Jurkat, Clone E6-1 (cell line): ENCODE measurements at regions not wholly inside any gene's neighbourhood (a gene's known extent, or its start where the extent isn't known, plus 50 kb on each side); places are given as distances from the start of the nearest gene placed in this dataset.

Experiments
- DNase-seq: peaks from one replicate; pipeline ENCODE4 v3.0.0-alpha.2; 2011; ENCODE audit warnings: low read depth, low spot score
- H3K4me3 ChIP-seq: 2 replicates; pipeline ENCODE4 v1.5.1; 2011; ENCODE audit warnings: mild to moderate bottlenecking, low read length, control low read depth, moderate library complexity

DNA sequence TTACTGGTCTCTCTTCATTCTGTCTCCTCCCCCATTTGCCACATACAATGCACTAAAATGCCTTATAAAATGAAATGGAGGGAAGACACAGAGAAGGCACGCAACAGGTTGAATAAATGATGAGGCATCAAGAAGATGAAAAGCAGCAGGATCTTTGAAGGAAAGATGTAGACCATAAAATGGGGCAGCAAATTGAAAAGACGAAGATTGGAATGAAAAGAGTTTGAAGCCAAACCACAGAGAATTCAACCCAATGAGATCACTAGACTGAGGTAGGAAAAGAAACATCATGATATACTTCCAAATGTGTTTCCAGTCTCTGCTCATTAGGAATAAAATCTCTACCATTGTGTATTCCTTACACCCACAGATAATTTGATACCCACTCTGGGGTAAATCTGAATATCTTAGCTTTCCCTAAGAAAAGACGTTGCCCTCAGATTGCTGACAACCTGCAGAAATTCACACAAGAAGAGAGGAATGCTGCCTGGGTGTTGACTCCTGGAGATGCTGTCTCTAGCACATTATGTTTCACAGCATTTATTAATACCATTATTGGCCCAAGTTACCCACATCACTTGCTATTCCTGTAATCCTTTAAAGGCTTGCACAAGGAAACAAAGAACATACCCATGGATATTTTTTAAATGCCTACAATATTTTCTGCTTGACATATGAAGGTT is 230.9 kb downstream of the LTN1 start:
- no peak overlapping the region for H3K4me3 ChIP-seq
- no peak for DNase-seq

DNA sequence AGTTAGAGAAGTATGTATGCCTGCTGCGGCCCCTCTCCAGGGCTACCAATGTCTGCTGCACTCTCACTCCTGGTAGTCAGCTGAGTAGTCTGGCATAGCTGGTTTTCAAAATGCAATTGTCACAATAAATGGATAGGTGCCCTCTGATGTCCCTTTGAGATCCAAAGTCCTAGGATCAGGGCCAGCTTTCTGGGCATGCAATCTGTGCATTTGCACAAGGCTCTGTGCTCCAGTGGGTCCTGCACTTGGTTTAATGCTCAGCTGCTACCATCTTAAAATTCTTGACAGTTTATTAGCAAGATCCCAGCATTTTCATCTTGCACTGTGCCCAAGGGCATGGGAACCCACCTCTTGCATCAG is 233.8 kb downstream of the LTN1 start:
- no peak for DNase-seq
- H3K4me3 ChIP-seq: no peak overlapping the region

DNA sequence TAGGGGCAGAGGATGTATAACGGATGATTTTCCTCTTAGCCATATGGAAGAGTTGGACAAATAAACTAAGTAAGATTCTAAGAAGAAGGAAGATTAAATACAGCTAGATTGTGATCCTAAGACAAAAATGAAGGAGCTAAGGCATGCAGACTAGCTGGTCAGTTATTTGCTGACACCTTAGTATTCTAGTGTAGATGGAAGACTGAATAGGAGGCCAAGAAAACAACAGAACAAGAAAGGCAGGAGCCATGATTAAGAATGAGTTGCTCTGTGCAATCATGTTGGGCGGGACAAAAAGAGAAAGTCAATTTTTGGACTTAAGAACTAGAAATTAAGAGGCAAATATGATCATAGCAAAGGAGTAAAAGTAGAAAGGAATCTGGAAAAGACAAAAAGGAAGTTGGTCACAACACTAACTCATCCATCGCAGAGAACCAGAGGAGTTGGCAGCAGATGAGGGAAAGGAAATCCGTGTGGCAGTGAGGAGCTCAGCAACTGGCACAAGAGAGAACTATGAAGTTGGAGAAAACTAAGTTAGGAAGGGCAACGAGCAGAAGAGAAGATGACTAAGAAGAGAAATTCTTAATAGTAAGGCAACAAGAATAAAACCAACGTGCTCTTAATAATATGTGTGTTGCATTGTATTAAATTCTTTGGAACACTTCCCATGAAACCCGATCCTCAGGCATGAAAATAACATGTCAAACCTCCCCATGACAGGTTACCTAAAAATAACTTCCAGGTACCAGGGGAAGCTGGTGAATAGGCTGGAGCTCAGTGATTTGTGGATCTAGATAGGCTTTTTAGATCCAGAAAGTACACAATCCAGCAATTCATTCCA is 234.4 kb downstream of the LTN1 start:
- no peak overlapping the region for H3K4me3 ChIP-seq
- DNase-seq: no peak

DNA sequence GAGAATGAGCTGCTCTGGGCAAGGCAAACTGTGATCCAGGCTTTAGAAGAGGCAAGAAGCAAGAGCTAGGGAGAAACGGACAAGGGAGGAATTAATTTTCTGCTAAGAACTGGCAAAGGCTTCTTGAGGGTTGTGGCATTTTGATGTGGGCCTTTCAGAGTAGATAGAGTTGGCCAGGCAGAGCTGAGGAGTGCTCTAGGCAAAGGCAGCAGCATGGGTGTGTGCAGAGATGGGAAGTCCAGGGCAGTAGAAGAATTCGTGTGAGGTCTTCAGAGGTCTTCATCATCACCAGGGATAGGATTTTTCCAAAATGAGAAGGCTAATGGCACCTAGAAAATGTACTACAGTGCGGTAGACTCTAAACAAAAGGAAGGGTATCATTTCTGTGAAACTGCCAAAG is 237.8 kb downstream of the LTN1 start:
- no peak for DNase-seq
- H3K4me3 ChIP-seq: no peak overlapping the region

DNA sequence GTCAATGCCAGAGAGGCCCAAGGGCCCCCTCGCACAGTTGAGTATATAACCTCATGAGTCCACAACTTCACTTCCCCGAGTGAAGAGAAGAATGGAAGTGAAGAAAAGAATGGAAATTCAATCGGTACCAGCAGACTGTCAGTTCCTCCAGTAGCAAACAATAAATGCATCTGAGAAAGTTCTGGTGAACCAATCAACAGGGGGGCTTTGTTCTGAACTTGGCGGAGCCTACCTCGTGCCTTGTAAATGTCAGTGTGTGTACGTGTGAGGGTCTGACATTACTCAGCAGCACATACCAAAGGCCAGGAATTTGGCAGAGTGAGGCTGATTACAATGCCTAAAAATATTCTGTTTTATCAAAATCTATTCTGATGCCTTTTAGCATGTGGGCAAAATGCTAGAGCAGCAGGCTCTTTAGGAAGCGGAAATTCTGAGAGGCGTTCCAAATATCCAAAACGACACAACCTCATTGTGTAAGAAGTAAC is 238.5 kb downstream of the LTN1 start:
- H3K4me3 ChIP-seq: no peak overlapping the region
- DNase-seq: no peak

DNA sequence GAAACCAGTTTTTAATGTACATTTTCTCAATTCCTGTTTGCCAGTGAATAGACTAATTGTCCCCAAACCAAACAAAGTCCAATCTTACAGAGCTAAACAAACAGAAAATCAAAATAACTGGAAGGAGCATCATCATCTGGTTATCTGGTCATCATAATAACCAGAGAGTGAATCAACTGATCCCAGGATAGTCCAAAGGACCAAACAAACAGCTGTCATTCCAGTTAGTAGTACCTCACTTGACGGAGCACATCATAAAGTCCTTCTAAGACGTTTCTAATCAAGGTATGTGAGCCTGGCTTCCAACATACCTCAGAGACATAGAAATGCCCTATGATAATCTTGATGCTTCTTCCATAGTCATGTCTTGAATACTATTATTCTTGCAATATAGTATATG is 240.5 kb downstream of the LTN1 start:
- no peak overlapping the region for H3K4me3 ChIP-seq
- no peak for DNase-seq

DNA sequence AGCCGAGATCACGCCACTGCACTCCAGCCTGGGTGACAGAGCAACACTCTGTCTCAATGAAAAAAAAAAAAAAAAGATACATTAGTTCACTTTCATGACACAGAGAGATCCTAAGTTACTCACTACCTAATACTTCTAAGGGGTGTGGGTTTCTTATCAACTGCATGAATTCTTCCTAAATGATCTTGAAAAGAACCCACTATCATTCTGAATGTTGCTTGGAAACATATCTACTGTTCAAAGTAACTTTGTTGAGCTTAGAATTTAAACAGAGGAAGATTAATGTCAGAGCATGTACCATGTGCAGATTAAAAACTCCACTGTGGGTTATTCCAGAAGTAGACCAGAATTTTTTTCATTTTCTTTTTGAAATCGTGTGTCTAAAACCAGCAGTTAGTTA is 241.5 kb downstream of the LTN1 start:
- no peak overlapping the region for H3K4me3 ChIP-seq
- DNase-seq: no peak

DNA sequence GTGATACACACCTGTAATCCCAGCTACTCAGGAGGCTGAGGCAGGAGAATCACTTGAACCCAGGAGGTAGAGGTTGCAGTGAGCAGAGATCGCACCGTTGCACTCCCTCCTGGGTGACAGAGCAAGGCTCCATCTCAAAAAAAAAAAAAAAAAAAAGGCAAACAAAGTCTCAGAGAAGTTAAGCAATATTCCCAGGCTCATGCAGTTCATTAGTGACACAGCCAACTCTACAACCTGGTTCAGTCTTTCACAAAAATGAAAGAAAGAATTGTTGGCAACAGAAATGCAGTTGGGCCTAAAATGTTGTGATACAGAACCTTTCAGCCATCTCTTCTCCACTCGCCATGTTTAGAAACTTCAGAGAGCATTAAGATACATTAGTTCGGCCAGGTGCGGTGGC is 242.1 kb downstream of the LTN1 start:
- DNase-seq: no peak
- no peak overlapping the region for H3K4me3 ChIP-seq

DNA sequence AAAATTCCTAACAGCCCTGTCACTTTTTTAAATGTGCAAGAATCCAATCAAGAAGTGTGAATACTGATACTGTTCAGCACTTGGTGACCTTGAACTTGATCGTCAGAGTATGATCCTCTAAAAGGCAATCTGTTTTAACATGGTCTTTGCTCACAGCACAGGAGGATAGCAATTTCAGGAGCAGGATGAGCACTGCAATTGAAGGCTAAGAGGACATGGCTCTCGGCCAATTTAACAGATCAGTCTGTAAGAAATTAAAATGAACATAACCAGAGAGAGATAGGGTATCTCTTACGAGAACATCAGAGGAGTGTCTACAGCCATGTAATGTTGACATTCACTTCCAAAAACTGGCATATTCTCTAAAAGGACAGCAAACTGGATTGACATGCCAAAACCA is 243.1 kb downstream of the LTN1 start:
- H3K4me3 ChIP-seq: no peak overlapping the region
- no peak for DNase-seq

DNA sequence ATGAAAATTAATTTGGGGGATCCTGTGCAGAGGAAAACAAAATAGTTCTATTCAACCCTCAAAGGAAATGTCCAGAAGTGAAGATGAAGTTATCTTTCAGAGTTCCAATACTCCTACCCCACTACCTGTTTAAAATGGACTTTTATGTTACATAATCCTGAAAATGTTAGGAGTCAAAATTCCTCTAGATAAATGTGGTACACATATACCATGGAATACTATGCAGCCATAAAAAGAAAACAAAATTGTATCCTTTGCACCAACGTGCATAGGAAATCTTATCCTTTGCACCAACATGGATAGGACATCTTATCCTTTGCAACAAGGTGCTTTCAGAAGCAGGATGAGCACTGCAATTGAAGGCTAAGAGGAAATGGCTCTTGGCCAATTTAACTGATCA is 245.2 kb downstream of the LTN1 start:
- DNase-seq: no peak
- H3K4me3 ChIP-seq: no peak overlapping the region

DNA sequence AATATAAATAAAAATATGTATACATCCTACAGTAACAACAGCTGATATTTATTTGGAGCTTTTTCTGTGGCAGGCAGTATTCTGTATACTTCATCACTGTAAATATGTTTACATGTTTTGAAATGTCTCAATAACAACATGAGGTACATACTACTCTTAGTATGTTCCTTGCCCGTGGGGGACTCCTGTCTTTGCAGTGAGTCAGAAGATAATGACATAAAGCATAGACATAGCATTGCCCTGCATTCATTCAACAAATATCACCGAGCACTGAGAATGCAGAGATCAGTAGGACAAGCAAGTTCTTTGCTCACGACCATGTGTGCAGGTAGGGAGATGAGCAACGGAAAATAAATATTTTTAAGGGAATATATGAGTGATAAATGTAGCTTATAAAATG is 246.5 kb downstream of the LTN1 start:
- H3K4me3 ChIP-seq: no peak overlapping the region
- DNase-seq: no peak

DNA sequence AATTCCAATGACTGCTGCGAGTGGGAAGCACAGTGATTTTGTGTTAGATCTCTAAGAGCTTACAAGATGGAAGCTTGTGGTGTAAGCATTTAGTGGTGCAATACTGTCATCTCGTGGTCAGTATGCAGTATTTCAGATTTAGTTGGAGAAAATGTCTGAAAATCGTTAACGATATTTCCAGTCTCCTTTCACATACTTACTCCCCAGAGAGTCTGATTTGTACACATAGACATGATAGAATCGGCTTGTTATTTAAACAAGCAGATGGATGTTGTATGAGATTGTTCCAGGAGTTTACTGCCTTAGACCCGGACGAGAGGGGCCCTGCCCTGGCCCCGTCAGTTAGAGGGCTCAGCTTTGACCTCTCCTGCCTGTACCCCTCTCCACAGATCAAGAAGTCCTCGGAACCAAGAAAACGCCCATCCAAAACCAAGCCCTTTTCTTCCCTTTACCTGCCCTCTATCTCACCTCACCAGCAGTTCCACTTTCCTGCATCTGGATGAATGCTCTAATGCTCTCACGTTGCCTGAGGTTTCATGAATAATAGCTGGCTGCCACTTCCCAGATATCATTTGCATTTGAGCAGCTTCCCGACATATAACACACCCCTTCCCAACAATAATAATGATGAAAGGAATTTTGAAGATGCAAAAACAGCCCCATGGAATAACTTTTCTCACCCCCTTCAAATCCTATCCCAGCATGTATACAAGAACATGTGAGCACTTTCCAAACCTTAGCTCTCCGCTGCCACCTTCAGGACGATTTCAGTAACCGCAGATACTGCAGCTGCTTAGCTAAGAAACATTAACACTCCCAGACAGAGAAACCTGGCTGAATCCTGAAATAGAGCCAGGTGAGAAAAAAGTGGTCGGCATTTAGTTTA is 247.3 kb downstream of the LTN1 start:
- H3K4me3 ChIP-seq: peak overlapping the region; percentile 34
- peak; percentile 83 for DNase-seq

DNA sequence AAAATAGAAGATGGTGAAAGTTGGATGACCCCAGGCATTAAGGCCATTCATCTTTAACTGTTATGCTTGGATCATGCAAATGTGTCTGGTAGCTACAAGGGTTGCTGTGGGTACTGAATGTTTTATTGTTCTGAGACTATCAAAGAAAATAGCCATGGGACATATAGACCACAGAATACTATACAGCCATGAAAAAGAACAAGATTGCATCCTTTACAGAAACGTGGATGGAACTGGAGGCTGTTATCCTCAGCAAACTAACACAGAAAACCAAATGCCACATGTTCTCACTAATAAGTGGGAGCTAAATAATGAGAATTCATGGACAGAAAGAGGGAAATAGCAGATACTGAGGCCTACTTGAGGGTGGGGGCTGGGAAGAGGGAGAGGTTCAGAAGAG is 249.0 kb downstream of the LTN1 start:
- no peak for DNase-seq
- H3K4me3 ChIP-seq: no peak overlapping the region

DNA sequence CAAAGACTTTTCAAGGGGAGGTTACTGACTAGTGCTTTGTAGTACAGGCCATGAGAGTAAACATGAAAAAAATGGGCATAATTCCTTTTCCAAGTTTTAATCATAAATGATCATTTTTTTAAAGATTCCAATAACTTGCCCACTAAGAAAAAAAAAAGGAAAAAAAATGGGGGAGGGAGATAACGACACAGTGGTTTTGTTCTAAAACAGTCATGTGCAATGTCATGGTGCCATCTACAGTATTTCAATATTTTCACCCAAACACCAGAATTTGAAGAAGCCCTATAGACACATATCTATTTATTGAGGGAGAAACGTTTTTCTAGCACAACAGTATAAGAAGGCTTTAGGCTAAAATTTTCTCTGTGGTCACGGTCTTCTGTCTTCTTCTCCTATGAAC is 250.2 kb downstream of the LTN1 start:
- H3K4me3 ChIP-seq: no peak overlapping the region
- no peak for DNase-seq

DNA sequence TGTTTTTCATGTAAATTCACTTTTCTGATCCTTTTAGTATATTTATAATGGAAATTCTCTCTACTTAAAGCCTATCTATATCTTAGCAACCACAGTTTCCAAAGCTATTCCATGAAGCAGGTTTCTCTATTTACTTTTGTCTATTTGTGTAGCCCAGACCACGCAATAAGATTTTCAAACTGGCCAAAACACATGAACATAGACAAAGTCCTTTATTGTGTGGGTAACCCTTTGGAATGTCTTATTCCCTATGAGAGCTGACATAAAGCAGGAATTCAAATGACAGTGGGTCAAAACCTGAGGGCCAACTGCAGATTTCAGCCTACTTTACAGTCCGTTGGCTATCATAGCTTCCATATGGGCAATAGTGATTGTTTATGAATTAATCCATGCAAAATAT is 252.6 kb downstream of the LTN1 start:
- DNase-seq: no peak
- H3K4me3 ChIP-seq: no peak overlapping the region

DNA sequence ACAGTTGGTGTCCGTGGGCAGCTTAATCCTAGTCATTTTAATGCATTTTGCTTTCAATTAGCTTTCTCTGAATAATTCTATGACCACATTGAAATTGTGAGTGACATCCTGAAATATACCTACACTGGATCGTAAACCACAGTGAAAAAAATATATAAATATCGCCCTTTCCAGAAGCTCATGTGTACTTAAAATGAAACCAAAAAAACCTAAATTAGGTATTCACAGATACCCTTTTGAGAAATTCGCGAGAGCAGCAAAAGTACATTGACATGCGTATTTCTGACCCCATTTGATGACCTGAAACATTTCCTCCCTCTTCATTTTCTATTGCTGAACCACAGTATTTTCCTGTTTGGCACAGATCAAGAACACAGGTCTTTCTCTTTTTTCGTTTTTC is 253.8 kb downstream of the LTN1 start:
- H3K4me3 ChIP-seq: no peak overlapping the region
- DNase-seq: no peak

DNA sequence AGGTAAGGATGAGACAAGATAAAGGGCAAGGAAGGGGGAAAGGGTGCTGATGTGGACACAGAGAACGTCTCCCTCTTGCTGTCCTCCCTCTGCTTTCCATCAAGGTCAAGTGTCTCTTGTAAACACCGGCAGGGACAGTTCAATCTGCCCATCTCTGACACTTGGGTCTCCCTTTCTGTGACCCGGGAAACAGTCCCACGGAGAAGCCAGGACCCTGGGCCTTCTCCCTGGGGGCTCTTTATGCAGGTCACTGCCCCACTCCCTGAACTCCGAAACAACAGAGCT is 254.3 kb downstream of the LTN1 start:
- H3K4me3 ChIP-seq: no peak overlapping the region
- no peak for DNase-seq

DNA sequence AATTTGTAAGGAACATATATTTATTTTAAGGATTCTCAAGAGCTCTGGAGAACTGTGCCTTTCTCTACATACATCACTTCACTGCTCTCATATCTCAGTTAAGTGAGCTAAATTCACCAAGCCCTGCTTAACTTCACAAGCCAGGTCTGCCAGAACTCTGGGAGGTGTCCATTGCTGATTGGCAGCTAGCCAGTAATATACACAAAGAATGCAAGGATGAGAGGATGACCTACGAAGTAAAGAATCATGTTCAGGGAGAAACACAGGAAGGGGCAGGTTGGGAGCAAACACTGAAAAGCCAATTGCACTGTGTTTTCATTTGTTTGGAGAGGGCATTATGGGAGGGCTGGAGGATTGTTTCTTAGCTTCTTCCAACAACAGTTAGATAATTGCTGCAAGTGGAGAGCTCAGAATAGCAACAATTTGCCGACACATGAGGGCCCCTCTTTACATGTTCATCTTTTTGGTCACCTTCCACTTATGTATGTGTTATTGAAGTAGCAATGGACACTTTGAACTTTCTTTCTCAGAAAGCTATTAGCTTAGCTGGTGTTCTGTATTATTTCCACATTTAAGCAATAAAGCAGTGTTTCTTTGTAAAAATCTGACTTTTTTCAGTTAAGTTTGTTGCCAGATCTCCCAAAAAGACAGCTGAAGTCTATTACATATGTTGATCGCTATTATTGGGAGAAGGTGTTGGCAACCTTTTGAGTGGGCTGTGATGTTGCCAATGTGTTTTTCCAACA is 254.8 kb downstream of the LTN1 start:
- DNase-seq: no peak
- H3K4me3 ChIP-seq: no peak overlapping the region

DNA sequence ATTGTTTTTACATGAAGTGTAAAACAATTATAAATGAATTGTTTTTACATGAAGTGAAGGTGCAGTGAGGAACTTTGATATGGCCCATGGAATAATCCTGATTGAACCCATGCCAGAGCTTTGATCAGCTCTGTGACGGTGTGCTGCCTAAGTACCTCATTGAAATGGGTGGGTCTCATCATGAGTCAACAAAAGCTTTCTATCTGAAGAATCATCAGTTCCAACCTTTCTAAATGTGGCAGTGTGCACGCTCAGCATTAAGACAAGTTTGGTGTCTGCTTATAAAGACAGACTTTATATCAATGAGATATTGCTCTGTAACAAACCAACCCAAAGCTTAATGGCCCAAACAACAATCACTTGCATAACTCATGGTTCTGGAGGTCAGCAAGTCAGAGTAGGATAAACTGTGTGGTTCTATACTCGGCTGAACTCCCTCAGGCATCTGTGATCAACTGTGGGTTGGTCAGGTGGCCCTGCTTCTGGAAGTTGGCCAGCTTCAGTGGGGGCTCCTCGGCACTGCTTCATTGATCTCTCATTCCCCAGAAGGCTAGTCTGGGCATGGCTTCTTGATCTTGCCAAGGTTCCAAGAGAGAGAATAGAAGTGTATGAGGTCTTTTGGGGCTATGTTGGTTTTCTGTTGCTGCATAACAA is 258.0 kb downstream of the LTN1 start:
- no peak overlapping the region for H3K4me3 ChIP-seq
- no peak for DNase-seq
